IPS-18a (cell line): ENCODE measurements at regions not wholly inside any gene's neighbourhood (a gene's known extent, or its start where the extent isn't known, plus 50 kb on each side); places are given as distances from the start of the nearest gene placed in this dataset.

Source experiments
- H3K27ac ChIP-seq: one replicate; pipeline ENCODE4 v1.5.1; 2013; ENCODE audit warnings: low read length
- H3K27me3 ChIP-seq: one replicate; pipeline ENCODE4 v1.6.1; 2013; ENCODE audit warnings: mild to moderate bottlenecking, low read length; ENCODE audit not compliant: control insufficient read depth, insufficient read depth
- H3K36me3 ChIP-seq: one replicate; pipeline ENCODE4 v1.6.1; 2013; ENCODE audit warnings: low read depth, low read length; ENCODE audit not compliant: control insufficient read depth
- H3K4me1 ChIP-seq: one replicate; pipeline ENCODE4 v1.6.1; 2013; ENCODE audit warnings: low read depth, low read length; ENCODE audit not compliant: control insufficient read depth
- H3K4me3 ChIP-seq: one replicate; pipeline ENCODE4 v1.5.1; 2013; ENCODE audit warnings: low read length
- H3K9ac ChIP-seq: one replicate; pipeline ENCODE4 v1.6.1; 2013; ENCODE audit warnings: mild to moderate bottlenecking, low read length, moderate library complexity
- H3K9me3 ChIP-seq: one replicate; pipeline ENCODE4 v1.6.1; 2013; ENCODE audit warnings: low read depth, low read length; ENCODE audit not compliant: control insufficient read depth

DNA sequence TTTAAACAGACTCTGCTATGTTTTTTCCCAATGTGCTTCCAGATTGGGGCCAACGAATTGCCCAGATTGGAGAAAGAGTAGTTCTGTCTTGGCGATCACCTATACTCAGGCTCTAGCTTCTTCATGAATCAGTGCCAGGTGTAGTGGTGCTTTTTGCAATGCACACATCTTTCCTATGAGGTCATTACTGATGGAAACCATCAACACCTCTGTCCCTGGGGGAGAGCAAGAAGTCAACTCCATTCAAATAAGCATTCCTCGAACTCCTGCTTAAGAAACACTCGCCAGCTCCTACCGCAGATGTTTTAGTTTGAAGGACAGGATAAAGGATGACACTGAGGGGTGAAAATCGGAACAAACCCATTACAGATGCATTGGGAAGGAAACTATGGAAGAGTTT is 156.5 kb upstream of the DKK2 start:
- Histone ChIP-seq H3K9ac (no peak overlapping the region), H3K4me3 (no peak overlapping the region), H3K27me3 (no peaks in the 10 kb centered on the region), H3K4me1 (no peaks in the 10 kb centered on the region), H3K27ac (no peak overlapping the region), H3K36me3 (no peaks in the 10 kb centered on the region), H3K9me3 (no peaks in the 10 kb centered on the region)

DNA sequence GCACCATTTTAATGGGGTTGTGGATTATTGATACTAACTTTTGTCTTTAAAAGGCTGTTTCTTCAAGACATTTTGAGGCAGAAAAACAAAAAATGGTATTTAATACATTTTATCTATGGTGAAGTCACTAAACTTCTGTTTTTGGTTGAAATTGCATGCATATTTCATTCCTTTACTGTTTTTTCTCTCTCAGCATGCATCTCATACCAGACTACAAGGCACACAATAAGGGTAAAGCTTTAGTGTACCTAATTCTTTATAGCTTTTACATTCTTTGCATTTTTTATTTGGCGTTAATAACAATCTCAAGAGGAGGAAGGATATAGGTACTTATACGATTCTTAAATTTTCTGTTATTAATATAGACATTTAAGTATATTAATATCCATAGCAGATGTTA is 151.0 kb upstream of the DKK2 start:
- H3K4me1 ChIP-seq = no peaks in the 10 kb centered on the region
- H3K36me3 ChIP-seq = no peaks in the 10 kb centered on the region
- H3K4me3 ChIP-seq = no peak overlapping the region
- no peak overlapping the region for H3K9ac ChIP-seq
- H3K9me3 ChIP-seq = no peaks in the 10 kb centered on the region
- H3K27me3 ChIP-seq = no peaks in the 10 kb centered on the region
- H3K27ac ChIP-seq = no peak overlapping the region

DNA sequence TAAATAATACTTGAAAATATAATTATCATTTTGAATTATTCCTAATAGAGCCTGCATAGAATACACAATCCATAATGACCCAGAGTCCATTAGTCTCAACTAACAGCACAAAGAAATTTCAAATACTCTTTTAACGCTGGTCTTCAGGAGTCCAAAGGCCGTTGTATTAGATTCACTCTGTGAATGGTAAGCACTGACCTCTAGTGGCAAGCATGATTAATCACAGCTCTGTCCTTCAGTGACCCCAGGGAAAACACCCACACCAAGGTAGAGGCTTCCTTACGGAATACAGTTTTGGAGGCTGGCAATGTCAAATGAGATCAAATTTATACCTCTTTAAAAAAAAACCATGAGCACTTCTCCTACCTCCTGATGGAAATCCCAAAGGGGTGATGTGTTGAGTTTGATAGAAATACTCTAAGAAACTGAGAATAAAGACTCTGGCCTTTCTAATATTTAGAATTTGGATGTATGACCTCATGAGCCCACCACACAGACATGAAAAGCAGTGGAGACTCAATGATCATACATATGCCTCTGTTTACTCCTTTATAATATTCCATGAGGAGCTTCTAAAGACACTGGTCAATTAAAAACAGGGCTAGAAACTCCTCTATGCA is 147.2 kb upstream of the DKK2 start:
- Histone ChIP-seq H3K9me3 (no peaks in the 10 kb centered on the region), H3K9ac (no peak overlapping the region)

DNA sequence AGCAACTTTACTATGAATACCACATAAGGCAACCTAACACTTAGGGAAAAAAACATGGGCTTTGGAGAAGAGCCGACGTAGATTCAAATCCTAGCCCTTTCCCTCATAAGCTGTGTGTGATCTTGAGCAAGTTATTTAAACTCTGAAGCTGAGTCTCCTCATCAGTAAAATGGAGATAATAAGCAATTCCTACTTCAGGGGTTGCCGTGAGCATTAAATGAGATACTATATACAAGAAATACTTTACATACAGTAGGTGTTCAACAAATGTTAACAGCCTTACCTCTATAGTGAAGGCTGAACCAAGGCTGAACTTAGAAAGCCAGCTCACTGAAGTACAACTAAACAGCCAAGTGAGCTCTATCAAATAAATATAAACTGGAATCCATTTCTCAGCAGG is 146.2 kb upstream of the DKK2 start:
- Histone ChIP-seq H3K9ac (no peak overlapping the region), H3K4me3 (no peak overlapping the region), H3K4me1 (no peaks in the 10 kb centered on the region), H3K27me3 (no peaks in the 10 kb centered on the region), H3K36me3 (no peaks in the 10 kb centered on the region), H3K9me3 (no peaks in the 10 kb centered on the region), H3K27ac (no peak overlapping the region)

More for the DNA sequence above, 147.2 kb upstream of the DKK2 start:
- Histone ChIP-seq H3K27me3 (no peaks in the 10 kb centered on the region), H3K27ac (no peak overlapping the region), H3K4me3 (no peak overlapping the region), H3K36me3 (no peaks in the 10 kb centered on the region), H3K4me1 (no peaks in the 10 kb centered on the region)

DNA sequence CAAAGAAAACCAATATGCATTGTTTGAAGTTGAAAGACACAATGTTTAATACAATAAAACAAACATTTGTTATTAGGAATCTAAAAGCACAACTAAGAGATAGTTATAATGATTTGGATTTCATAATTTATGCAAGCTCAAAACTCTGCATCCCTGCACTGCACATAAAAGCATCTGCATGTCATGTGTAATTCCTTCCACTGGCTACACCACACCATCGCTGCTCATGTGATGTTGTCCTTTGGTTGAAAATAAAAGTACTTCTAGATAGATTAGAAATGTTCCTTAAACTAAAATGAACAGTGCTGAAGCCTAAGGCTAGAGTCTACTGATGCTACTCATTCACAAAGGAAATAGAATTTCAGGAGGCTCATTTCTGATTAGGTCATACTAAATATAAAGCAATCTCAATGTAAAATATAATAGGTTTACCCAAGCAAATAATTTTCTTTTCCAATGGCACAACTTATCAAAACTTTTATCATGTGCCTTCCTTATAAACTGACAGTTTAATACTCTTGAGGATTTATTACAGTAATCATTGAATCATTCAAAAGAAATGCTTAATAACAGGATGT is 130.8 kb upstream of the DKK2 start:
- no peaks in the 10 kb centered on the region for H3K9me3 ChIP-seq
- H3K4me1 ChIP-seq = no peaks in the 10 kb centered on the region
- H3K36me3 ChIP-seq = no peaks in the 10 kb centered on the region
- no peak overlapping the region for H3K4me3 ChIP-seq
- no peak overlapping the region for H3K27ac ChIP-seq
- no peak overlapping the region for H3K9ac ChIP-seq
- H3K27me3 ChIP-seq = no peaks in the 10 kb centered on the region

DNA sequence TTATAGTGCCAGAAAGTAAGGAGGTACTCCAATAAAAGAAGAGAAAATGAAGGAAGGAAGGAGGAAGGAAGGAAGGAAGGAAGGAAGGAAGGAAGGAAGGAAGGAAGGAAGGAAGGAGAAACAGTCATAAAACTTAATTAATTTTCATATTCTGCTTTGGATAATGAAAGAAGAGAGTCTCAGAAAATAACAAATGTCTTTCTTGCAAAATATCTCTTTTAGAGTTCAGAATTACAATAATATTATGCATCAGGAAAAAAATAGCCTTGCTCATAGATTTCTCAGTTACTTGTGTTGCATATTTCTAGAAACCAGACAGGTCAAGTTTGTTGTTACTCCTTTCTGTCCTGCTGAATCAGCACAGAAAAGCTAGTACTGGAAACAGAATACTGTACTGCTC is 130.1 kb upstream of the DKK2 start:
- H3K9ac ChIP-seq = no peak overlapping the region
- no peak overlapping the region for H3K27ac ChIP-seq
- no peak overlapping the region for H3K4me3 ChIP-seq
- no peaks in the 10 kb centered on the region for H3K27me3 ChIP-seq
- H3K4me1 ChIP-seq = no peaks in the 10 kb centered on the region
- H3K36me3 ChIP-seq = no peaks in the 10 kb centered on the region
- no peaks in the 10 kb centered on the region for H3K9me3 ChIP-seq

DNA sequence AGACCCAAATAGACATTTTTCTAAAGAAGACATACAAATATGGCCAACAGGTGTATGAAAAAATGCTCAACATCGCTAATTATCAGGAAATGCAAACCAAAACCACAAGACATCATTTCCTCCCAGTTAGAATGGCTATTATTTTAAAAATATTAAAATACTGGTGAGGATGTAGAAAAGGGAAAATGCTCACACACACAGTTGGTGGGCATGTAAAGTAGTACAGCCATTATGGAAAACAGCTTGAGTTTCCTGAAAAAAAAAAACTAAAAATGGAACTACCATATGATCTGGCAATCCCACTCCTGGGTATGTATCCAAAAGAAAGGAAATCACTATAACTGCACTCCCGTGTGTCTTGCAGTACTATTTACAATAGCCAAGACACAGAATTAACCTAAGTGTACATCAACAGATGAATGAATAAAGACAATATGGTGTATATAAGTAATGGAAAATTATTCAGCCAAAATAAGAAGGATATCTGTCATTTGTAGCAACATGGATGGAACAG is 128.9 kb upstream of the DKK2 start:
- no peaks in the 10 kb centered on the region for H3K9me3 ChIP-seq
- no peaks in the 10 kb centered on the region for H3K27me3 ChIP-seq
- no peak overlapping the region for H3K9ac ChIP-seq
- H3K36me3 ChIP-seq = no peaks in the 10 kb centered on the region
- no peak overlapping the region for H3K27ac ChIP-seq
- H3K4me1 ChIP-seq = no peaks in the 10 kb centered on the region
- no peak overlapping the region for H3K4me3 ChIP-seq

DNA sequence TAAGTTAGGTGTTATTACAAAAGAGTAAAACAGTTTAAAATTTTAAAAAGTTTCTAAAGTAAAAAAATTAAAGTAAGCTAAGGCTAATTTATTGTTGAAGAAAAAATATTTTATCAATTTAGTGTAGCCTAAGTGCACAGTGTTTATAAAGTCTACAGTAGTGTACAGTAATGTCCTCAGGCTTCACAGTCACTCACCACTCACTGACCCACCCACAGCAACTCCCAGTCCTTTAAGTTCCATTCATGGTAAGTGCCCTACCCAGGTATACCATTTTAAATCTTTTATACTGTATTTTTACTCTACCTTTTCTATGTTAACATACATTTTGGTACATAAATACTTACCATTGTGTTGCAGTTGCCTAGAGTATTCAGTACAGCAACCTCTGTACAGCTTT is 120.3 kb upstream of the DKK2 start:
- no peak overlapping the region for H3K9ac ChIP-seq
- peaks cover 8% of the 10 kb centered on the region for H3K4me1 ChIP-seq
- H3K36me3 ChIP-seq = no peaks in the 10 kb centered on the region
- H3K27ac ChIP-seq = no peak overlapping the region
- H3K4me3 ChIP-seq = no peak overlapping the region
- H3K27me3 ChIP-seq = no peaks in the 10 kb centered on the region
- H3K9me3 ChIP-seq = no peaks in the 10 kb centered on the region

DNA sequence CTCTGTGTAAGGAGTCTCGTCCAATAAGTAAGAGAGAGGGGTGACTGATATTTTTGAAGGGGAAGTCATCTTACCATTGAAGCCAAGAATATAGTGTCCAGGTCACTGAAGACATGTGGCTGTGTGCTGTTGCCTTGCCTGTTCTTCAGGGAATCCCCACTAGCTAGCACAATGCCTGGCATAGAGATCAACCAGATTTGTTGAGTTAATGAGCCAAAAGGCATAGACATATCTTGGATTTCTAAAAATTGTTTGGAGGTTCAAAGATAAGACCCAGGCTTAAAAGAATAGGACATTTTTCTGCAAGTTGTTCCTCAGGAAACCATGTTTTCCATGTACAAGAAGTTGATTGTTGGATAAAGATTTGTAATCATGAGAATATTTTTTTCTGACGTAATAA is 119.3 kb upstream of the DKK2 start:
- H3K4me1 ChIP-seq = peaks cover 8% of the 10 kb centered on the region
- H3K27ac ChIP-seq = no peak overlapping the region
- no peak overlapping the region for H3K4me3 ChIP-seq
- H3K36me3 ChIP-seq = no peaks in the 10 kb centered on the region
- no peaks in the 10 kb centered on the region for H3K9me3 ChIP-seq
- no peaks in the 10 kb centered on the region for H3K27me3 ChIP-seq
- no peak overlapping the region for H3K9ac ChIP-seq

DNA sequence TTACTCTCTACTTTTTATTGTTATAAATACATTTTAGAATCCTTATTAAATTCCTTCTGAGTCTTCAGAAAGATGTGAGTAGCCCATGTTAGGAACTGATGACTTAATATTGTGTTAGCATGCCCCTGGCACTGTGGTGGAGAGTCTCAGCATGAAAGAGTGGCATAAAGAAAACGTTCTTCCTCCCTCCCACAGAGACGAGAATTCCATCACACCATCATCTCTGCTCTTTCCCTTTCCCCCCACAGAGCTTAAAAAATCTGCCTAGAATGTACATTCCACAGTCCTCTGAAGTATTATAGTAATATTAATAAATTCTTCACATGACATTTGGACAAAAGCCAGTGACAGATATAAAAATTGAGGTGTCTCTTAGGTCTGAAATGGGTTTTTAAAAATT is 117.8 kb upstream of the DKK2 start:
- no peaks in the 10 kb centered on the region for H3K9me3 ChIP-seq
- H3K4me3 ChIP-seq = no peak overlapping the region
- H3K27ac ChIP-seq = no peak overlapping the region
- no peaks in the 10 kb centered on the region for H3K27me3 ChIP-seq
- no peak overlapping the region for H3K9ac ChIP-seq
- no peaks in the 10 kb centered on the region for H3K36me3 ChIP-seq
- H3K4me1 ChIP-seq = peaks cover 8% of the 10 kb centered on the region

DNA sequence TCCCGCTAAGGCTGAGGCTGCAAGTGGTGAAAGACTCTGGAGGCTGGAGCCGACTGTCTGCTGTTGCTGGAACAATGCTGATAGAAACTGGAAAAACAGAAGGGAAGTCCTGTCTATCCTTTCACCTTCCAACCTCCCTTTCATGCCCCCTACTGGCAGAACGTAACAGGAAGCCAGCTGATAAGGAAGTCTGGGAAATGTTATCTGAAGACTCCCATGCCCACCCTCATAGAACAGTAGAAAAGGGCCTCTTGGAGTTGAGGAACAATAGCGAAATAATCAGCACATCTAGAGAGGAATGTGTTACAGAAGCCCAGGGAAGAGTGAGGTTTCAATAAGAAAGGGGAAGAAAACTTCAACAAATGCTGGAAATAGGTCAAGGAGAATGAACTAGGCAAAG is 117.1 kb upstream of the DKK2 start:
- H3K9ac ChIP-seq = no peak overlapping the region
- H3K36me3 ChIP-seq = no peaks in the 10 kb centered on the region
- no peak overlapping the region for H3K27ac ChIP-seq
- H3K9me3 ChIP-seq = no peaks in the 10 kb centered on the region
- peaks cover 11% of the 10 kb centered on the region for H3K4me1 ChIP-seq
- no peak overlapping the region for H3K4me3 ChIP-seq
- H3K27me3 ChIP-seq = no peaks in the 10 kb centered on the region

DNA sequence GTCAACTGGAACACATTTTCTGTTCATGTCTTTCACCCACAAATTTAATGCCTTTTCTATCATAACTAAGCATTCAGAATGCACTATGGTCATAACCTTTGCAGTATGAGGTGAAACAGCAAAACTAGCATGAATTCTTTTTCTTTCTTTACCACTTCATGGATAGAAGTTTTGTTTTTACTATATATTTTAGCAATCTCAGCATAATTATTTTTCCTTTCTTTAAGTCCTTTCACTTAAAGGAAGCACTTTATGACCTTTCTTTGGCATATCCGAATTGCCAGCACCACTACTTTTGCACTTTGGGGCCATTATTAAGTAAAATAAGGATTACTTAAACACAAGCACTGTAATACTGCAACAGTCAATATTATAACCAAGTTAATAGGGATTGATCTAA is 115.1 kb upstream of the DKK2 start:
- H3K4me3 ChIP-seq = no peak overlapping the region
- H3K9ac ChIP-seq = no peak overlapping the region
- peaks cover 14% of the 10 kb centered on the region for H3K4me1 ChIP-seq
- no peak overlapping the region for H3K27ac ChIP-seq
- no peaks in the 10 kb centered on the region for H3K9me3 ChIP-seq
- H3K36me3 ChIP-seq = no peaks in the 10 kb centered on the region
- no peaks in the 10 kb centered on the region for H3K27me3 ChIP-seq
